ENCODE measurements at regions not wholly inside any gene's neighbourhood (a gene's known extent, or its start where the extent isn't known, plus 50 kb on each side); places are given as distances from the start of the nearest gene placed in this dataset.

DNA sequence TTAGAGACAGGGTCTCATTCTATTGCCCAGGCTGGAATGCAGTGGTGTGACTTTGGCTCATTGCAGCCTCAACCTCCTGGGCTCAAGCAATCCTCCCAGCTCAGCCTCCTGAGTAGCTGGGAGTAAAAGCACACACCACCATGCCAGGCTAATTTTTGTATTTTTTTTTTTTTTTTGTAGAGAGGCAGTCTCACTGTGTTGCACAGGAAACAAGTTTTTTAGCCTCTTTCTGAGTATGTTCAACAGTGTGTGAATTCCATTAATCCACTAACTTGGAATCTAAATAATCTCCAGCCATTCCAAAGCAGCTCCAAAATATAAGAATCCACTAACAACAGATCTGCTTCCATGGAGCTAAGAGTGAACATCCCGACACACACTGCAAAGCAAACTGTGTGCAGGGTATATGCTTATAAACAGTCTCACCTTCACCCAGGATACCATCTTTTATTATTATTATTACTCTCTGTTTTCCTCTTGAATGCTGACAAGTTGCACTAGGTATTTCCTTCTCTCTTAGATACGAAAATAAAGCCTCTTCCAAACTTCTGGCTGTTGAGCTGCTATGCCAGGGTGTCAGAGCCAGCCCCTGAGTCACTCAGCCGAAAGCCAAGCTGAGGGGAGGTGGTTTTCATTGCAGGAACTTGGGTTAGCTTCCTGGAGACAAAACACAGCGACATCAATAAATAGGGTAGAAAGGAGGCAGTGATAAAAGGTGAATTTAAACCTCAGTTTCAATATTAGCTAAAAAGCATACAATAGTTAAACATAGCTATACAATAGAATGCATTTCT is 264.9 kb downstream of the HIVEP2 start:
- DNase-seq (ENCODE audit: low read depth in 1 of 2, low spot score in 1 of 2) = peak in 1 of 2 donors; percentile 22

DNA sequence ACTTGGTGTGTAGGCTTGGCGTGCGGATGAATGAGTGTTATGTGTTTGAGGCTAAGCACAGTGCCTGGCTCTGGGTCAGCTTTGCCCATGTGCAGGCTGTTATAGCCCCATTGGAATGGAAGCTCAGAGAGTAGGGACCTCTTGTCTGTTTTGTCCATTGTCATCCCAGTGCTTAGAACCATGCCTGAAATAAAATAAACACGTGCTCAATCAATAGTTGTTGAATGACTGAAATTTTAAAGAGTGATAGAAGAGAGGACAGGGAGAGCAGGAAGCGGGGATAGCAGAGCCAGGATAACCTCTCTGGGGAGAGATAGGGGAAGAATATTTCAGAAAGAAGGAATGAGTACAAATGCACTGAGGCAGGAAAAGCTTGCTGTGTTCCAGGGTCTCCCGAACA is 263.9 kb downstream of the HIVEP2 start:
- DNase-seq (ENCODE audit: low read depth in 1 of 2, low spot score in 1 of 2) = no peak

DNA sequence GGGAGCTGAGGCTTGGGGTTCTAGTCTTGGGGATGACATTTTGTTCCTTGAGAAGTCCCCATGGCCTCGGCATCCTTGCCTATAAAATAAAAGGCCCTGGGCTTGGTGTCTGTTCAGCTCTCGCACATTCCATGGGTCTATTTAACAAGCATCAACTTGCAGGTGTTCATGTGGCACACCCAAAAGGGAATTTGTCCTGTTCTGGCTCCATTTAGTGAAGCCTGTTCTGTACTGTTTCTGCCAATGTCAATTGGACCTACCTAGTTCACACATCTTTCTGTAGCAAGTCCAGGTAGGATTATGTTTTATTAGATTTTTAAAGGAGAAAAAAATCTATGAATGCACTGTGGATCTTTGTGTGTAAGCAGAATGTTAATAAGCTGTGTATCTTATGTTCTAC is 262.0 kb downstream of the HIVEP2 start:
- DNase-seq (ENCODE audit: low read depth in 1 of 2, low spot score in 1 of 2) = no peak

DNA sequence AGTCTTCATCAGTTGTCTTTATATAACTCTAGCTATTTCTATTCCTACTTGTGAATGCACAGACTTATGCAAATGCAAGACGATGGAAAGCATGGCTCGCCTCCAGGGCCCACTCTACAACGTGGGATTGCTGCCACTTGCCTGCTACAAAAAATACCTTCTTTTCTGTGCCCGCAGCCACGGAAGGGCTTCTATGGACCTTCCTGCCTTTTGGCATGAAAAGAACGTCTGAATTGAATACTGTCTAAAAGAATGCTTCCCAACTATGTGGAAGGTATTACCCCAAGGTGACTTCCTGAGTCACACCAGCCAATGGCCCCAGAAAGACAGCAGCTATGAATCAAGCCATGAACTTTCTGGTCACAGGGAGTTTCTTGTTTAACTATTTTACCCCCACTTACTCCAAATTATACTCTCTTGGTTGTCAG is 261.2 kb downstream of the HIVEP2 start:
- DNase-seq (ENCODE audit: low read depth in 1 of 2, low spot score in 1 of 2) = no peak

DNA sequence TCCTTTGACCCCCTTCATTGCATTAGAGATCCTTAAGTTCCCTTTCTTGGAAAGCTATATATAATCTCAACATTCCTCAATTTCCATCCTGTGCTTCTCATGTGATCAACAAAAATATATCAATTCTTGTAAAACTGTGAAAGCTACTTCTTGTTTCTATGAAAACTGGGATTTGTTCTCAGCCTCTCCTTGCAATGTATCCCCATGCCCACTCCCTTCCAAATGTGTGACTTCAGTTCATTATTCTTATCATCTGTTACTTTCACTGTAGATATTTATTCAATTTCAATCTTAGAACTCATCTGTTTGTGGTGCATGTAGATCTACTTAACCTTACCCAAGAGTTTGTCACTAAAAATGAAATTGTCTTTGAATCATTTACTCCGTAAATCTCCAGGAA is 260.6 kb downstream of the HIVEP2 start:
- DNase-seq (ENCODE audit: low read depth in 1 of 2, low spot score in 1 of 2) = no peak

DNA sequence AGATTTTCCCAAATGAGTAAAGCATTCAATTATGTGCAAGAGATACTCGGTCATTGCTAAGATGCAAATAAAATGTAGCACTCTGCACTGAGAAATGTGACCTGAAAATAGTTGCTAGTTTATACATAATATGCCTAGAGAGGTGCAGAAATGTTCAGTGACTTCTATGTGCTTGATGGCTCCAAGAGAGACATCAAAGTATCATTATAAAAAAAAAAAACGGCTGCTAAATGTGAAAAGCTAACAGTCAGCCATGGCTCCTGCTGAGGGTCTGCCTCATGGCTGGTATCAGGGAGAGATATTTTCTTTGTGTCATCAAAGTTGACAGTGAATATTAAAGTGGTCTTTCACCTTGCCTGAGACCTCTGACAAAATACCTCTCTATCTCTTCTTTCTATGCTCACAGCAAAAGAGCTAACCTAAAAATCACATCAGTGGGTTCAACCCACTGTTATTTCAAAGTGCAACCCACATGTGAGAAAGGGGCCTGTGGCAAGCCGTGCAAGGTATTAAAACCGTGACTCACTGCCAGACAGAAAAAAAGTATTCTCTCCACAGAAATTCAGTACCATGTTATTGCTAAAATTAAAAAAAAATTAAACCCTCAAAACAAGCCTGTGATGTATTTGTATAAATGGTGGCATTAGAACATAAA is 259.0 kb downstream of the HIVEP2 start:
- DNase-seq (ENCODE audit: low read depth in 1 of 2, low spot score in 1 of 2) = peak in 1 of 2 donors; percentile 16

DNA sequence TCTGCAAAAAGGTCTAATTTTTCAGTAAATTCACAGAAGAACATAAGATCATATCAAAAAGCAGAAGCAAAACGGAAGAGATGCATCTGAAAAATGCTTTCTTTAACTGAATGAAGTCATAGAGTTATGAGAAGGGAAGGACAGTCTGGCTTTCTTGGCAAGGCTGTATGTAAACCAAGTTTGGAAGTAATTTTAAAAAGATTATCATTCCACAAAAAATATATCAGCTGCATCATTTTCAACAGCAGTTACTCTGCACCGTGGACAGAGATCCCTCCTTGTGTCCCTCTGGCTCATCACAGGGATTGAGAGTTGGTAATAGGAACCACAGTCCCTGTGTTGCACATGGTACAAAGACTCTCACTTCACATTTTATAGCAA is 258.5 kb downstream of the HIVEP2 start:
- no peak for DNase-seq (ENCODE audit: low read depth in 1 of 2, low spot score in 1 of 2)

DNA sequence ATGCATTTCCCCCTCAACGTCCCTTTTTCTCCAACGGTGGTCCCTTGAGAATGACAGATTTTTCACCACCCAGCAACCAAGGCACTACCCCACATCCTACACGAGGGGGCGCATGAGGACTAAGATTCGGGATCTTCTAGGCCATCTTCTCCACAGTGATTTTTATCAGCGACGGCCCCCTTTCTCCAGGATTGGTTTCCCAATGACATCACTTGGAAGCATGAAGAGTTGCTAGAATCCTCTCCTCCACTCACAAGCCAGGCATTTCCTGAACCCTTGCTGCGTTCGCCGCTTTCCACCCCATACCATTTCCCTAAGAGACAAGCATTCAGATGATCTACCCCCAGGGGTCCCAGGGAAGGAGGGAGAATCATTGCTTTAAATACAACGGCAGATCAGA is 252.0 kb downstream of the HIVEP2 start:
- DNase-seq (ENCODE audit: low read depth in 1 of 2, low spot score in 1 of 2) = peak; percentile 51 to 61

DNA sequence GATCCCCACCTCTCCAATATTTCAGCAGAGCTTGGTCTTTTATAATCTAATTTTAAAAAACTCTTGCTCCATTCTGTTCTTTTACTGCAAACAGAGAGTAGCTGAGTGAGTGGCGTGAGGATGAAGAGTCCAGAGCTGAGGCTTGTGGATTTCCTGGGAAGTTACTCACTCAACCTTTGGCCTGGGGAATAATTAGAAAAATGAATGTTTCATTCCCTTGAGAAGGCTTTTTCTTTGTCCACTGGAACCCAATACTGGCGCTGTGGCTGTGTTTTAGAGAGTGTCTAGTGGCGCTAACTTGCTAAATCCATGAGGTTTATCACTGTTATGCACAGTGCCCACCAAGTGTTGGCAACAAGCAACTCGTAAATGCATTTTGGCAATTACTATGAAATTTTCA is 251.5 kb downstream of the HIVEP2 start:
- no peak for DNase-seq (ENCODE audit: low read depth in 1 of 2, low spot score in 1 of 2)

DNA sequence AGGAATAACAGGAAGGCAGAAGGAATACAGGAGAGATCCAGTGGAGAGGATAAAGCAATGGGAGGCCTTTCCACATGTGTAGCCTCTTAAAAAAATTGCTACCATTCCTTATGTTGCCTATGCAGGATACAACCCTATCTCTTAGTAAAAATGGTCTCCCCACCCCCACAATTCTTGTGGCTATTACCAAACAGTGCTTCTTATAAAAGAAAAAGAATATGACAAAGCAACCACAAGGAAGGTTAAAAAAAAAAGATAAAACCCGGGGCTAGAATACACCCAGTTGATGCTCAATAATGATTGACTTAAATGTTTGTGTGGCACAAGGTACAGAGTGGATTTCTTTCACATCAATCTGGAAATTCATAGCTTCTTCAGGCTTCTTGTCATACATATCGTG is 250.9 kb downstream of the HIVEP2 start:
- DNase-seq (ENCODE audit: low read depth in 1 of 2, low spot score in 1 of 2) = no peak

DNA sequence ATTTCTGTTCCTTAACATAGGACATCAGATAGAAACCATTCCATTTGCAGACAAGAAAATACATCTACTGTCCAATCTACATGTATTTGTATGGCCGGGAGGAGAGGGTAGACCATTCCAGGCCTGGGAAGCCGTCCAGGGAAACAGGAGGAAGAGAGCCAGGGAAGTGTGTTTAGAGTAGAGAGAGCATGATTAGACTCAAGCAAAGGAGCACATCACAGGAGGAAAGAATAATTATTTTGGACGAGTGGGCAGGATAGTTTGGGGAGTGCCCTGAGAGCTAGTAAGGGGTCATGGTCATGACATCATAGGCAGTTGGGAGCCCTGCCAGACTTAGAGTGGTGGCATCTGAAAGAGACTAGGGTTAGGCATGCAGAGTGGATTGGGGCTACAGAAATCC is 250.0 kb downstream of the HIVEP2 start:
- no peak for DNase-seq (ENCODE audit: low read depth in 1 of 2, low spot score in 1 of 2)

DNA sequence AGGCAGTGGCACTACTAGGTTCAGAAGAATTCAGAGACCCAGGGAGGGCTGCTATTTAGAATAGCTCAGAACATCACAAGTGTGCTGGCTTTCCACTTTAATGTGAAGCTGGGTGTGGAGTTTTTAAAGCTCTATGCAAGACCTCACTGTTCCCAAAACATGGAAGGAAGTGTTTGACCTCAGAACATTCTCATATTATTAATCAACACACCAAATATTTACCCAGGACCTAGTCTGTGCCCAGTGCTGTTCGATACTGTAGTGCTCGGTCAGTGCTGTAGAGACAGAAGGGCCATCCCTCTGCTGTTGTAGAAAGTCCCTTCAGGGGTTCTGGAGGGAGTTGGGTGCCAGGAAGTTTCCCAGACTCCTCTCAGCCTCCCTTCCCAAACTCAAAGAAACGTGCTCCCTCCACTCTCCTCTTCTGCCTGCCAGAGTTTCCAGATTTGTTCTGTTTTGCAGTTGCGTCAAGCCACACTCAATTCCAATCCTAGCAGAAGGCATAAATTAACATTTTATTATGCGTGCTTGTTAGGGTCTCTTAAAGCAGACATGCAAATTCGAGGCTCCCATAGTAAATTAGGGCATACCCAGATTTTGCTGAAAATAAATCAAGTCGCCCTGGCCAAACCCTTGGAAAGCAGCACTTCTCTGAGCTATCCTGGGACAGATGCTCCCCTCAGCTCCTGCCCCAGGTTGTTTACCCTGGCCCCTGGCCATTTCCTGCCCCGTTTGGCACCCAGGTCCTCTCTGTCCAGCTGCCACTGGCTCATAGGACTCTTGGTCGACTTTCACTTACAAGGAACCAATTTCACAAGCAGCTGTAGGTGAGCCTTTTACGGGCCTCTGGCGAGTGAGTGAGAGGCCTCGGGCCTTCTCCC is 248.6 kb downstream of the HIVEP2 start:
- no peak for DNase-seq (ENCODE audit: low read depth in 1 of 2, low spot score in 1 of 2)

DNA sequence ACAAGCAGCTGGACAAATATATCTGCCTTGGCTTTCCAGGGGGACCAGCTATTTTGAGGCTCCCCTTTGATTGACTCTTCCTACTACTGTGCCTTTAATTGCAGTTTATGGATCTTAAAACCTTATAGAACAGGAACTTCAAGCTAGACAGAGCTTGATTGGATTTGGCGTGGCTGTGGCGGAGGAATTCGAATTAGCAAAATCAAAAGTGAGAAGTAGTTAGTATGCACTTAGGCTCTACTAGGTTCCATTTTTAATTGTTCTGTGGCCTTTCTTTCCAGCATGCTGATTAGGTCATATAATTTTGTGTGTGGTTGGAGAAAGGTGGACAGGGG is 248.0 kb downstream of the HIVEP2 start:
- no peak for DNase-seq (ENCODE audit: low read depth in 1 of 2, low spot score in 1 of 2)

DNA sequence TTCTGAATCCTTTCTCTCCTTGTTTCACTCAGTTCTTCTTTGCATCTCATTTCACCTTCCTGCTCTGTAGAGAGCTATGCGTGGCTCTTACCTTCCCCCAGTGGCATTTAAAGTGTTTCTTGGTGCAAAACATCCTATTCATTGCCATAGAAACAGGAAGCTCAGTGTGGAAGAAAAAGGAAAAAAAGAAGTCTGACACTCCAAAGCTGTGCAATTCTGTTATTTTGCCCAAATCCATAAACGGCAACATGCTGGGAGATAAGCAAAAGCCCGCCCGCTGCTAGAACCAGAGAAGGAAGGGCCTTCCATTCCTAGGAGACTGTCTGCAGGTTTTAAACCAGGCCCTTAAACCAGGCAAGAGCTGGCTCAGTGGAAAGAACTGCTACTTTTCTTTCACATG is 247.1 kb downstream of the HIVEP2 start:
- no peak for DNase-seq (ENCODE audit: low read depth in 1 of 2, low spot score in 1 of 2)

DNA sequence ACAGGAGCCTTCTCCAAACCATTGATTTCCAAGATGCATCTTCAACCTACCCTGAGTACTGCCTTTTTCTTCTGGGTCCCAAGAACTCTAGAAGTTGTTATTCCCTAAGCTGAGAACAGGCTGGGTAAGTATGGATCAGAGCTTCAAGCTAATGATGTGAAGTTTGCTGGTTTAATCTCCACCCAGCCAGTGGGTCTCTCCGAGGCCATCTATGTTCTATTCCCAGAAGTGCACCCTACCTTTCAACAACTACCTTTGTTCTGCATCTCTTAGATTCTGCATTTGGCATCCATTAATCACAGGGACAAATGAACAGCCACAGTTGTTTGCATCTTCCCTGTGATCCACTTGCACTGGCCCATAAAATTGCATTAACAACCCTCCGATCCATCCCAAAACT is 246.2 kb downstream of the HIVEP2 start:
- no peak for DNase-seq (ENCODE audit: low read depth in 1 of 2, low spot score in 1 of 2)

DNA sequence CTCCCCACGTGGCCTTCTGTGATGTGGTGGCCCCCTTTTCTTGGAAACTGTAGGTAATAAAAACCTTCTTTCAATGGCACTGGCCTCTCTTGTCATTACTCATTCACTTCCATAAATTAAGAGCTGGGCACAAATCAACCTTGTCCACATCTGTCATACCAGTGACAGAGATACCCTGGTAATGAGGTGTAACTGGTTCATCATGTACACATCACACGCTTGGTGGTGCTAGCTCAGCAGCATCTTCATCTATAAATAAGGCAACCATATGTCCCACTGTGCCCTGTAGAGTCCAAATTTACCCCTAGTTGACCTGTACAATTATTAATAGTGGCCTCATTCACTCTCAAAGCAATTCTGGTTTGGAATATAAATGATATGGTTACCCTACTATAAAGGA is 245.6 kb downstream of the HIVEP2 start:
- no peak for DNase-seq (ENCODE audit: low read depth in 1 of 2, low spot score in 1 of 2)

DNA sequence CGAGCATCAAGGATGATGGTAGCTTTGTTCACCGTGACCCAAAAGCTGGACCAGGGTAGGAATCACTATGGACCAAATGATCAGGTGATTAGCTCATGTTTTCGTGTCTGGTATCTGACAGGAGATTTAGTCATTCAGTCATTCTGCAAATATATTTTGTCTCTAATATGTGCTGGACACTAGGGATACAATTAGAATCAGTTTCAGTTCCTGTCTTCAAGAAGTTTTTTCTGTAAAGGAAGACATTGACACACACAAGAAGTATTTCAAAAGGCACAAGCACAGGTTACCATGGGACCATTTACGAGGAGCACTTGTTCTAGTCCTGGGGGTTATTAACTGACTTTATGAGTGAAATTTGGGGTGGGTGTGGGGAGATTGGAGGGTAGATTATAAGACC is 244.9 kb downstream of the HIVEP2 start:
- DNase-seq (ENCODE audit: low read depth in 1 of 2, low spot score in 1 of 2) = no peak

DNA sequence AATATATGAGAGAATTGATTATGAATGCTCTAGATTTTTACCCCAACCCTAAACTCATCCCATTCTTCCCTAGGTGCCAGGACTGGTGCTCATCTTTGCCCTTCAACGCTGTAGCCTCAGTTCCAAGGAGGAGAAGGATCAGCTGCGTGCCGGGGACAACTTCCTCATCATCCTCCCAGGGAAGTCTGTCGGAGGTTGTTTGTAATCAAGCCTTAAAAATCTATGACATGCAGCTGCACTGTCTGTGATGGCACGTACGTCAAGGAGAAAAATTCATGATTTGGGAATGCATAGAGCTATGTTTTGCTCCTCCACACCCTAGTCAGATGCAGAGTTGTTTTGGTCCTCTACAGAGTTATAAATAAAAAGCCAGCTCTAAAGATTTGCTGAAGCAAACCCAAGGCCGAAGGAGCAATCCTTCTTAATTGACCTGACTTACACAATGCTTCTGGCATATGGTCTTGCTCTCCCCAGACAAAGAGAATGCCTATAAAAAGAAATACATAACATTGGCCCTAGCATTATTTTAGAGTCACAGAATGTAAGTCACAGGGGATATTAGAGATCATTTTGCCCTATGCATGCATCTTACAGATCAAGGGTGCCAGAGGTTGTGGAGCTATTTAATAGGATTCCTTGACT is 244.2 kb downstream of the HIVEP2 start:
- DNase-seq (ENCODE audit: low read depth in 1 of 2, low spot score in 1 of 2) = no peak
